GM12878 (cell line): ENCODE measurements at regions not wholly inside any gene's neighbourhood (a gene's known extent, or its start where the extent isn't known, plus 50 kb on each side); places are given as distances from the start of the nearest gene placed in this dataset.
"Not testable (repeated sequence)": the region's sequence is repeated elsewhere in the genome, so short reads cannot be mapped to it uniquely, and the experiment has no call there.

Experiments
- ATAC-seq: fragments of 200-7000 bp; cut with Tn5 transposase; 3 replicates; pipeline ENCODE4 v1.9.1; 2020; ENCODE audit warnings: mild to moderate bottlenecking, moderate library complexity
- BruUV-seq: library from RNA; stranded (reverse); fragments of 400-500 nt; replicated peaks from 2 replicates; lab custom pipeline; 2021; lab: Mats Ljungman, UMichigan
- CTCF ChIA-PET: fragments of 300-600 bp; sonication (Branson Sonifier 250); formaldehyde crosslinking; extraction: SDS; loops from one replicate; lab custom pipeline; 2021; ENCODE audit warnings: inconsistent platforms; lab: Yijun Ruan, JAX
- POLR2A ChIA-PET: fragments of 350-600 bp; formaldehyde crosslinking; extraction: SDS; loops from one replicate; lab custom pipeline; 2021; ENCODE audit warnings: inconsistent platforms; lab: Charles Lee
- RAD21 ChIA-PET: fragments of 300-600 bp; sonication (Branson Sonifier 250); formaldehyde crosslinking; loops from one replicate; lab custom pipeline; 2023; ENCODE audit warnings: antibody characterized with exemption; ENCODE audit not compliant: unreplicated experiment; lab: Charles Lee
- SMC1A ChIA-PET: fragments of 300-600 bp; sonication (Branson Sonifier 250); formaldehyde crosslinking; loops from one replicate; lab custom pipeline; 2023; ENCODE audit not compliant: unreplicated experiment, uncharacterized antibody; lab: Charles Lee
- DNase-seq: peaks from one replicate; pipeline ENCODE4 v3.0.0-alpha.2; 2011; ENCODE audit warnings: low read depth, low spot score
- FAIRE-seq: peaks from 3 replicates; lab custom pipeline; 2011; peaks lifted over from hg19 to GRCh38; lab: Jason Lieb, UNC
- H2AFZ ChIP-seq: 2 replicates; pipeline ENCODE4 v1.6.0; 2011; ENCODE audit warnings: low read depth, low read length, control low read depth; ENCODE audit not compliant: control insufficient read depth
- H3K27ac ChIP-seq: 2 replicates; pipeline ENCODE4 v1.5.1; 2011; ENCODE audit warnings: control low read depth; ENCODE audit not compliant: control insufficient read depth, insufficient read depth
- H3K27me3 ChIP-seq, 2 experiments: replicated peaks in 1 of 2; 2 replicates each; pipeline versions ENCODE4 v1.6.0 to v1.6.1; 2011; ENCODE audit warnings: low read length in 1 of 2; ENCODE audit not compliant: control insufficient read depth in 2 of 2, insufficient read depth in 2 of 2
- H3K36me3 ChIP-seq, 2 experiments: 2 replicates each; pipeline ENCODE4 v1.5.1; 2011; ENCODE audit warnings: low read length in 1 of 2; ENCODE audit not compliant: control insufficient read depth in 2 of 2, insufficient read depth in 2 of 2
- H3K4me1 ChIP-seq: 2 replicates; pipeline ENCODE4 v1.6.1; 2011; ENCODE audit warnings: mild to moderate bottlenecking, low read length, moderate library complexity, mixed read lengths; ENCODE audit not compliant: control insufficient read depth, insufficient read depth
- H3K4me2 ChIP-seq: 2 replicates; pipeline ENCODE4 v1.6.0; 2011; ENCODE audit warnings: control low read depth; ENCODE audit not compliant: control insufficient read depth, insufficient read depth
- H3K4me3 ChIP-seq: fragments of 200-600 bp; sonication (generic); 2 replicates; pipeline ENCODE4 v1.5.1; 2016
- H3K79me2 ChIP-seq: 2 replicates; pipeline ENCODE4 v1.6.0; 2011; ENCODE audit warnings: low read length; ENCODE audit not compliant: control insufficient read depth, insufficient read depth
- H3K9ac ChIP-seq: 2 replicates; pipeline ENCODE4 v1.8.0; 2011; ENCODE audit warnings: low read length, control low read depth, mixed read lengths; ENCODE audit not compliant: control insufficient read depth, insufficient read depth
- H3K9me3 ChIP-seq: replicated peaks from 3 replicates; pipeline ENCODE4 v1.5.1; 2011; ENCODE audit warnings: mild to moderate bottlenecking, low read length; ENCODE audit not compliant: control insufficient read depth, insufficient read depth
- H4K20me1 ChIP-seq: 2 replicates; pipeline ENCODE4 v1.6.0; 2011; ENCODE audit not compliant: control insufficient read depth, insufficient read depth
- CUX1 ChIP-seq: IDR thresholded peaks from 2 replicates; pipeline ENCODE4 v1.6.1; 2012; ENCODE audit warnings: improper control_type of control experiment, low read depth, low read length; ENCODE audit not compliant: insufficient replicate concordance
- EGR1 ChIP-seq, 2 experiments: IDR thresholded peaks; 1 replicate in 1 of 2; 2 replicates in 1 of 2; pipeline ENCODE4 v1.6.1; 2011 to 2012; ENCODE audit warnings: low read depth in 2 of 2, low read length in 2 of 2, borderline replicate concordance in 1 of 2, mild to moderate bottlenecking in 1 of 2, moderate library complexity in 1 of 2
- ELK1 ChIP-seq: IDR thresholded peaks from 2 replicates; pipeline ENCODE4 v1.6.1; 2012; ENCODE audit warnings: low read depth, low read length, improper control_type of control experiment
- NR2F1 ChIP-seq: fragments of 450-650 bp; conservative IDR thresholded peaks from 2 replicates; pipeline ENCODE4 v1.6.1; 2017; ENCODE audit warnings: mild to moderate bottlenecking
- PAX5 ChIP-seq: IDR thresholded peaks from 2 replicates; pipeline ENCODE4 v1.6.1; 2011; ENCODE audit warnings: low read depth, low read length, borderline replicate concordance
- SREBF2 ChIP-seq: IDR thresholded peaks from 2 replicates; pipeline ENCODE4 v1.6.1; 2012; ENCODE audit warnings: mild to moderate bottlenecking, low read length
- TAF1 ChIP-seq: IDR thresholded peaks from 2 replicates; pipeline ENCODE4 v1.6.1; 2011; ENCODE audit warnings: mild to moderate bottlenecking, low read depth, low read length, borderline replicate concordance
- WGBS: methylation state at CpG from one replicate; pipeline ENCODE4 v1.1.6; 2016; ENCODE audit warnings: low lambda C conversion rate; ENCODE audit not compliant: insufficient replicate concordance, insufficient coverage; ENCODE audit errors: missing lambda C conversion rate; 5-methylcytosine and 5-hydroxymethylcytosine counted together
- in situ Hi-C: fragments of 300-500 bp; cut with MboI; formaldehyde crosslinking; loops from 9 replicates; pipeline ENCODE4 v1.14.3; 2018; ENCODE audit warnings: mixed read lengths
- intact Hi-C: fragments of 100-400 bp; cut with micrococcal nuclease; formaldehyde crosslinking; loops from one replicate; pipeline ENCODE4 v1.14.2; 2022; ENCODE audit not compliant: unreplicated experiment

- intact Hi-C loops = no loop called here
- no peak overlapping the region for H3K4me3 ChIP-seq
- 11% methylated on average over 1 of the region's 1 CpG for WGBS
- H3K9ac ChIP-seq = no peak overlapping the region
- ATAC-seq (no peak), FAIRE-seq (no peak), DNase-seq (no peak)
- no peaks in the 10 kb centered on the region for H3K79me2 ChIP-seq
- no peaks in the 10 kb centered on the region for H3K4me1 ChIP-seq
- no peaks in the 10 kb centered on the region for H4K20me1 ChIP-seq
- H3K9me3 ChIP-seq = no peaks in the 10 kb centered on the region
- H3K4me2 ChIP-seq = no peak overlapping the region
- ChIA-PET SMC1A (no interaction called here), POLR2A (no interaction called here), CTCF (no interaction called here), RAD21 (no interaction called here)
- H3K27me3 ChIP-seq = no peaks in the 10 kb centered on the region
- no peaks in the 10 kb centered on the region for H3K36me3 ChIP-seq
- H2AFZ ChIP-seq = no peak overlapping the region
- TF ChIP-seq NR2F1 (no peak), CUX1 (no peak), PAX5 (no peak), ELK1 (no peak), EGR1 (IDR thresholded peaks at IDR 0.05; ENCODE audit: borderline replicate concordance in 1 of 2, low read depth in 2 of 2, low read length in 2 of 2) (no peak), TAF1 (no peak), SREBF2 (no peak)
- in situ Hi-C loops = no loop called here
- no TSS peak for BruUV-seq
- no peak overlapping the region for H3K27ac ChIP-seq
Observed at GRCh38 chr6:113027780-113028179, 680.6 kb downstream of the RFPL4B start.

- WGBS = 43% methylated on average over 2 of the region's 2 CpGs
- POLR2A ChIA-PET, H4K20me1 ChIP-seq, H3K9ac ChIP-seq, H3K4me3 ChIP-seq, H3K9me3 ChIP-seq, H3K79me2 ChIP-seq, CTCF ChIA-PET, H3K27me3 ChIP-seq, intact Hi-C loops, SMC1A ChIA-PET, H3K4me2 ChIP-seq, BruUV-seq, FAIRE-seq, DNase-seq, in situ Hi-C loops, H2AFZ ChIP-seq, H3K27ac ChIP-seq, H3K36me3 ChIP-seq, ATAC-seq, H3K4me1 ChIP-seq, RAD21 ChIA-PET: not testable (repeated sequence)
Observed at GRCh38 chr6:113029161-113029560, 682.0 kb downstream of the RFPL4B start.
